ENCODE measurements at regions not wholly inside any gene's neighbourhood (a gene's known extent, or its start where the extent isn't known, plus 50 kb on each side); places are given as distances from the start of the nearest gene placed in this dataset.
A peak's percentile ranks its signal among the peaks of the same experiment; 100 is the strongest.
"Not testable (repeated sequence)": the region's sequence is repeated elsewhere in the genome, so short reads cannot be mapped to it uniquely, and the experiment has no call there.

DNA sequence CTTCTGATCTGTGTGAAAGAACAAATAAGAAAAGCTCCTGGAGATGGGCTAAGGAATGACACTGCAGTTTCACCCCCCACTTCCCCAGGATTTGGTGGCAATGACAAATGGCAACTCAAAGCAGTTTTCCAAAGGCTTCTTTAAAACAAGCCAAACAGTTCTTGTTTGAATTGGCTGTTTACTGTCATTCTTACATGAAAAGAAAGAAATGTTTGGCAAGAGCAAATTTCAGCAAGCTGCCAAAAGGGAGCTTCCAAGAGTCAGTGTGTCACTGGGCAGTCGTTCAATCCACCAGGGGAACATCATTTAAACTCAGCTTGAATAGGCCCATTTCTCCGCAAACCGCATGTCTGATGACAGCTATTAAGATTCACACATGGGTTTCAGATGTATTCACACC is 119.0 kb upstream of the RHOBTB1 start:
- no peak for DNase-seq (ENCODE audit: low read depth in 2 of 3, low spot score in 2 of 3)

DNA sequence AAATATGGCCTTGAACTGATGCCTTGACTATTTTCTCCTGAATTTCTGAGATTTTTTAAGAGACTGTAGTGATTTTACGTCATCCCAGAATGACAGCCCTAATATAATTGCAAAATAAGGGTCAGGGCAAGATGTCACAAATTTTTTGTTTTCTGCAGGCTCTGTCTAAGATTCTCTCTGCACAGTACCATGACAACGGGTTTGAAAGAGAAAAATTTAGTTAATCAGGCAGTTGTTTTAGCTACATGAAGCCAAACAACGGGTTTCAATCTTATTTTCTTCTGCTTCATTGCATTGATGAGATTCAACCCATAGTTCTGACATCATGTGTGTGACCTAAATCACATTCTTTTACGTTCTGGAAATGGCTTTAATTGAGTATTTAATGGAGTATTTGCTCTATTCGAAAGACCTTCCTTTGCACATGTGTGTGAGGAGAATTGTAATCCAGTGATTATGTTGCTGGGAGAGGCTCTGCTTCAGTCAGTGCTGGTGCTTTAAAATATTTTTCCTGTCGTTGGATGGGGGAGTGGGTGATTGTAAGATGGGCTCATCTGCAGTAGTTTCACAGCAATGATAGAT is 118.0 kb upstream of the RHOBTB1 start:
- DNase-seq (ENCODE audit: low read depth in 2 of 3, low spot score in 2 of 3) = no peak

DNA sequence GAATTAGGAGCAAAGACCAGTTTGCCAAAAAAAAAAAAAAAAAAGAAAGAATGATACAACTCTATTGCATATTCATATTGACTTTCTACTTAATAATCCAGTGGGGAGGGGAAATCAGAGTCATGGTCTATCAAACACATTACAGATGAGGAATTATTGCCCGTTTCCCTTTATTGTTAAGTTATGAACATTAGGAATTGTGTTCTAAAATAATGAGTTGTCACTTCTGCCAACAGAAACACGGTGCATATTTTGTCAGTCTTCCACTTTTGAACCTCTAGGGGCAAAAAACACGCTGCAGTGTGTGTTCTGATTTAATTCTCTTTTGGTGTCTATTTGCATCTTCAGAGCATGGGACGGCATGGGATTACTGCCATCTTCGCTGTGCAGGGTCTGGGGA is 115.7 kb upstream of the RHOBTB1 start:
- DNase-seq (ENCODE audit: low read depth in 2 of 3, low spot score in 2 of 3) = no peak

DNA sequence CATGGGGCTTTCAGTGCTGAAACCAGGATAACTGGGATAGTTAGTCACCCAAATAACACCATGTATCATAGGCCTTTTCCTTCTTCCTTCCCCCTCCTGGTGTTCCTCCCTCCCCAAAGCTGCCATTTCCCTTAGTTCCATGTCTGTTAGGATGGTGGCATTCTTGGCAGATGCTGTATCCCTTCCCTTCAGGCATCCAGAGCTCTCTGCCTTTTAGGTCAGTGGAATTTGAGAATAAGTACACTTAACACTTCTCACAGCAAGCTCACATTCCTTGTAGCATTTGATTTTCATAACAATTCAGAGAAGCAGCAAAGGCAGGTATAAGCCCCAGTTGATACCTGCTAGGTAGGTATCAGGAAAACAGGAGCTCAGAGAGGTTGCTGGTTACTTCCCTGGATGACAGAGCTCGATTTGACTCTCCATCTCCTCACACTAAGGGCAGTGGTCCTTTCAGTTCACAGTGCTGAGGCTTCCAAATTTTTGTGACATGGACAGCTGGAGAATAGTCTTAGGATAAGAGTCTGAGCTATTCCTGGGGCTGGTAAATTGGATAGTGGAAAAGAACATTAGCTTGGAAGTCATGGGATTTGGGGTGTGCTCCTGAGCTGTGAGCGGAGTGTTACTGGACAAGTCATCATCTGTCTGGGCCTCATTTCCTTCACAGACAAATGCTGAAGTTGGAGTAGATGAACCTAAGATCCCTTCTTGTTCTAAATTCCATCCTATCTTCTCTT is 108.7 kb upstream of the RHOBTB1 start:
- DNase-seq (ENCODE audit: low read depth in 2 of 3, low spot score in 2 of 3) = no peak

DNA sequence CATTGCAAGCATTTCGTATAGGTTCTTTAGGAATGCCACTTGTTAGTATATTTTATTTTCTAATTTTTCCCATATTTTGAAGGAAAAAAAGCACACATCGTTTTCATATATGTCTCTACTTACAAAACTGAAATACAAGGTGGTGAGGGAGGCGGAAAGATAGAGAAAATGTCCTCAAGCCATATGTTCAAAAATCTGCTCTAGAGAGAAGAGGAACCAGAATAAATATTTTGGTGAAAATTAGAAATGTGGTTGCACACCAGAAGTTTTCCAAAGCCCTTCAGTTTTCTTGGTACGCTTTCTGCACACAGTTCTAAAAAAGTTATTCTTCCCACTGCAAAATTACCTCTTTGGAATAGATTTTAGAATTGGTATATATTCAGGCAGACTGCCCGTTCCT is 107.4 kb upstream of the RHOBTB1 start:
- no peak for DNase-seq (ENCODE audit: low read depth in 2 of 3, low spot score in 2 of 3)

DNA sequence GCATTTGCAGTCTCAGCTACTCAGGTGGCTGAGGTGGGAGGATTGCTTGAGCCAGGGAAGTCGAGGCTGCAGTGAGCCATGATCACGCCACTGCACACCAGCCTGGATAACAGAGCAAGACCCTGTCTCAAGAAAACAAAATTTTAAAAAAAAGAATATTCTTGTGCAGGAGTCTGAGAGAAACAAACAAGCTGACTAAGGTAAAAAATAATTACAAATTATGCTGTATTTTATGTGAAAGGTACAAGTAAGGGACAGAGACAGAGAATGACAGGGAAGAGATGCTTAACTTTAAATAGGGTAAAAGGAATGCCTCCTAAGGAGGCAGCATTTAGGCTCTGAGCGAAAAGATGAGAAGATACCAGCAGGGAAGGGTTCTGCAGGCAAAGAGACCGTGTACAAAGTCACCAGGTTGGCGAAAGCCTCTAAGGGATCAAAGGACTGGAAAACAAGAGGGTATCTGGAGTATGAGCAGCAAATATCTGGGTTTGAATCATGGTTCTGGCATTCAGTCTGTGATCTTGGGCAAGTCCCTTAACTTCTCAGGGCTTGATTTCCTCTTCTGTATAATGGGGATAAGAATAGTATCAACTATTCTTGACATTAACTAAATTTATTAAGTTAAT is 106.2 kb upstream of the RHOBTB1 start:
- no peak for DNase-seq (ENCODE audit: low read depth in 2 of 3, low spot score in 2 of 3)

DNA sequence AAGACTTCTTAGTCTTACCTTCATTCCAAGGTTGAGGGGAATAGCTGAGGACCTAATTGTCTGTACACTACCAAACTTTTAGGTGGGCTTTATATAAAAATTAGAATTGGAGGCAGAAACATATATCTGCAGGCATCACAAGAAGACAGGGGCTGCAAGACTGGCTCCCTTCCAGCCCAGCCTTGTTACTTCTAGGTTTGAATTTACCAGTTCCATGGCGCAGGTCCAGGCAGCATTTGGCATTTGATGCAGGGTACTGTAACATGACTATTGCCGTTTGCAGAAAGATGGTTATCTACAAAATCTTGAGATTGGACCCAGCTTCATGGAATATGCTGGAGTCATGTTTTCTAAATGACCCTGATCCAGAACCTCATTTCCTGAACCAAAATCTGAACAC is 105.4 kb upstream of the RHOBTB1 start:
- no peak for DNase-seq (ENCODE audit: low read depth in 2 of 3, low spot score in 2 of 3)

DNA sequence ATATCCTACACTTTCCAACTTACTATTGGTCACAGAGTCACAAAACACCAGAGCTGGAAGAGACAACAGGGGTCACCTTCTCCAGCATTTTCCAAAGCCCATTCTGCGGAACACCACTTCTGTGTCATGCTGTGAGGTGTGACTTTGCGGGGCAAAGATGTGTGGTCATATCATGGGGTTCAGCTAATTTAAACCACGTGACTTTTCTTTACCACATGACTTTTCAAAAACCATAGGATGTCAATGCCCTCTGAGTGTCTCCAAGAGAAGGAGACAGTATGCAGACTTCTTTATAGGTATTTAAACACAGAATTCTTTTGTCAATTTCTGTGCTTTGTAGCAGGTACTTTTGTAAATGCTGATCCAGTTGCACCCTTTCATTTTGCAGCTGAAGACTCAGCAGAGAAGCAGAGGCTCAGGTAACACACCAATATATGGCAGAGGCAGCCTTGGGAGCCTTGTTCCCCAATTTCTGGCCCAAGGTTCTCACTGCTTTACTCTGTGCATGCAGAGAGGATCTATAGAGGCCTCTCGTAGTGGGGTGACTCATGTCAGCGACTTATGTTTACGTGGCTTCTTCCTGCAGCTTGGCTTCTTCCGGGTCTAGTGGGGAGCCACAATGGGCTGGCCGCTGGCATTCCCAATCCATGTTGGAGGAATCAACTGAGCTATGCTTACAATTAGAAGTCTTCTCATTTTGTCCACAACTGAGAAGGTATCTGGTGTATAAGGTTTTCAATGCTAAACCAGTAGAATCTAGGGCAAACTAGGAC is 104.0 kb upstream of the RHOBTB1 start:
- no peak for DNase-seq (ENCODE audit: low read depth in 2 of 3, low spot score in 2 of 3)

DNA sequence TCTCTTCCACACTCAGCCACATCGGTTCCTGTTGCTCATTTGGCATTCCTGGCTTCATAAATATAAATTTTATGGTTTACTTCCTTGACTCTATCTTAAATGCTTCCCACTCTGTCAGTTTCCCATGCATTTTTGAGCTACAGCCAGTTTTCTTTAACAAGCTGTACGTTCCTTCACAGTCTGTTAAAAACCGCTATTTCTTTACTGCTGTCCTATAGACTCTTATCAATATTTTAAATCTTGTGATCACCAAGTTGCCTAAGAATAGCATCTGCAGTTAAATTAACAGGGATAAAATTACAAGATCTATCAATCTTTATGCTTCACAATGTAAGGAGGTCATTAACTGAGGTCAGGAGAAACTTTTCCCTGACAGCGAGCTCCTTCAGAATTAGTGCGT is 103.1 kb upstream of the RHOBTB1 start:
- no peak for DNase-seq (ENCODE audit: low read depth in 2 of 3, low spot score in 2 of 3)

DNA sequence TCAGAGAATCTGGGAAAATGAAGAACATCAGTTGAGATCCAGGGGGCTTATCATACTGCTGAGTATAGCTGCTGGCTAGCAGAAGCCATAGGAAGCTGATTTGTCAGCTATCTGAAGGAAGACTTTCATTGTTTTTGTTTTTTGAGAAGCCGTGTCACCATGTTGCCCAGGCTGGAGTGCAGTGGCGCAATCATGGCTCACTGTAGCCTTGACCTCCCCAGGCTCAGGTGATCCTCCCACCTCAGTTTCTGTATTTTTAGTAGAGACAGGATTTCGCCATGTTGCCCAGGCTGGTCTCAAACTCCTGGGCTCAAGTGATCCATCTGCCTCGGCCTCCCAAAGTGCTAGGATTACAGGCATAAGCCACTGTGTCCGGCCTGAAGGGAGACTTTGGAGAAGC is 101.5 kb upstream of the RHOBTB1 start:
- not testable (repeated sequence) for DNase-seq (ENCODE audit: low read depth in 2 of 3, low spot score in 2 of 3)

DNA sequence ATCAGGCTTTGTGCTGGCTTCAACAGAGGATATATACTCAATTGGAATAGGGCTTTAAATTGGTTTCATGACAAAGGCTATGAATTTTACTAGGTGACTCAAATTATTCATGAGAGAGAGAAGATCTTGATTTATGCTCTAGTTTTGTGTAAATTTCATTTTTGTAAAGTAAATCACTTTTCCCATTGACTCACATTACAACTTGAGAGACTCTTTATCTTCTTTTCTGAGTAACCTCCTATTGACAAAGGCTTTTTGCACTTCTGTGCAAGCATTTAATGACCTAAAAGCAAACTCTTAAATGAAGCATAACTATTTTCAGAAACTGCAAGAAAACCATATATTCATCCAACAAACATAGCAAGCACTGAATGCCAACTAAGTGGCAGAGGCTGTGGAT is 98.5 kb upstream of the RHOBTB1 start:
- no peak for DNase-seq (ENCODE audit: low read depth in 2 of 3, low spot score in 2 of 3)

DNA sequence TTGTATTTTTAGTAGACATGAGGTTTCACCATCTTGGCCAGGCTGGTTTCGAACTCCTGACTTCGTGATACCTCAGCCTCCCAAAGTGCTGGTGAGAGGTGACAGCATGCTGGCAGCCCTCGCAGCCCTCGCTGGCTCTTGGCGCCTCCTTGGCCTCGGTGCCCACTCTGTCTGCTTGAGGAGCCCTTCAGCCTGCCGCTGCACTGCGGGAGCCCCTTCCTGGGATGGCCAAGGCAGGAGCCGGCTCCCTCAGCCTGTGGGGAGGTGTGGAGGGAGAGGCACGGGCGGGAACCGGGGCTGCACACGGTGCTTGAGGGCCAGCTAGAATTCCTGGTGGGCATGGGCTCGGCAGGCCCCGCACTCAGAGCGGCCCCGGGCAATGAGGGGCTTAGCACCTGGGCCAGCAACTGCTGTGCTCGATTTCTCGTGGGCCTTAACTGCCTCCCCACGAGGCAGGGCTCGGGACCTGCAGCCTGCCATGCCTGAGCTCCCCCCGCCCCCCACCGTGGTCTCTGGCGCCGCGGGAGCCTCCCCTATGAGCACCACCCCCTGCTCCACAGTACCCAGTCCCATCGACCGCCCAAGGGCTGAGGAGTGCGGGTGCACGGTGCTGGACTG is 96.5 kb upstream of the RHOBTB1 start:
- DNase-seq (ENCODE audit: low read depth in 2 of 3, low spot score in 2 of 3) = no peak

DNA sequence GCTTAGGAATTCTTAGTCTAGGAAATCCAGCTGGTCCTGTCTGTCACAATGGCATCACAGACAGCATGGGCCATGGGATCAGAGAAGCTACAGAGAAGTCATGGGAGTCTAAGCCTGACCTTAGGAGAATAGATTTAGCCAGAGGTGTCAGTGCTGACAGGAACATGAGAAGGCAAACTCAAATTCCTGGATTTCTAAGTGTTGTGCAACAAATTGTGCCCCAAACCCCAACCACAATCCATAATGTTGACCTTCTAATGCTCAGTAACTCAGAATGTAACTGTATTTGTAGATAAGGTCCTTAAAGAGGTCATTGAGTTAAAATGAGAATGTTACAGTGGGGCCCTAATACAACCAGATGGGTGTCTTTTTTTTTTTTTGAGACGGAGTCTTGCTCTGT is 95.9 kb upstream of the RHOBTB1 start:
- DNase-seq (ENCODE audit: low read depth in 2 of 3, low spot score in 2 of 3) = no peak

DNA sequence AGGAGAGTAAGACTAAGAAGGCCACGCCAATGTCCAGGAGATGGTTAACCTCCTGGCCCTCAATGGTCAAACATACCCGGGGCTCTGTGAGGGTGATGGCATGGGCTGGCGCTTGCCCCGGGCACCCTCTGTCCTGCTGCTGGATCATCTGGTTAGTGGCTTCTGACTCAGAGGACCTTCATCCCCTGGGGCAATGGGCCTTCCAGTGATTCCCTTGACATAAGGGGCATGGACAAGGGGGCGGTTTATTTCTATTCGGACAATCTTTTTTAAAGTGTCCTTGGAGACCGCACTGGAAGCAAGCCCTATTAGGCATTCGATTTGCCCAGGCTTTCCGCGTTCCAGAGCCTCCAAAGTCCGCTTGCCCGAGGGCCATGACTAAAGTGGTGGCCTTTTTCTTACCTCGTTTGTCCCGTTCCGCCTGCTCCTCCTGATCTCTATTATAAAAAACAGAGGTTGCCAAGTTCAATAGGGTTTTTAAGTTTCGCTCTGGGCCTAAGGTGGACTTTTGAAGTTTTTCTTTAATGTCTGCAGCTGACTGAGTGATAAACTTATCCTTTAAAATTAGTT is 93.4 kb upstream of the RHOBTB1 start:
- DNase-seq (ENCODE audit: low read depth in 2 of 3, low spot score in 2 of 3) = not testable (repeated sequence)

DNA sequence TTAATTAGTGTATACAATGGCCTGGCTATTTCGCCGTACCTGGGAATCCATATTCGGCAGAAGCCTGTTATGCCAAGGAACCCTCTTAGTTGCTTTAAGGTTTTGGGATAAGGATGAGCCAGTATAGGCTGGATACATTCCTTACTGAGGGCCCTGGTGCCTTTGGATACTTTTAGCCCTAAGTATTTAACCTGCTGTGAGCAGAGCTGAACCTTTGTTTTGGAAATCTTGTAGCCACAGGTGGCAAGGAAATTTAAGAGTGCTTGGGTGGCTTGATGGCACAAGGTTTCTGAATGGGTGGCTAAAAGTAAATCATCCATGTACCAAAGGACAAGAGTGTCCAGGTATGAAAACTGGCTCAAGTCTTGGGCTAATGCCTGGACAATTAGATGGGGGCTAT is 92.2 kb upstream of the RHOBTB1 start:
- not testable (repeated sequence) for DNase-seq (ENCODE audit: low read depth in 2 of 3, low spot score in 2 of 3)

DNA sequence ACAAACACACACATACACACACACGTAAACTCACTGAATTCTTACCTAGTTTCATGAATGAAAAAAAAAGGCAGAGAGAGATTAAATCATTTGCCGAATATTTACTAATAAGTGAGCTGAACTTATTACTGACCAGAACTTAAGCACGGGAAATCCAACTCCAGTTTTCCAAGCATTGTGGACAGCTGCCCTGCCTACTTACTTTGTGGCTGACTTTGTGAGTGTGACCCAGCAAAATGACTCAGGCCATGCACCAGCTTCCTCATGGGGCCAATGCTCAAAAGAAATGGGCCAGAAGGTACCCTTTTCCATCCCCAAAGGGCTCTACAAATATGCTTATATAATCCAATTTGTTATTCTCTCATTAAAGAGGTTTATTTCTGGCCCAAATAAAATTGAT is 87.4 kb upstream of the RHOBTB1 start:
- no peak for DNase-seq (ENCODE audit: low read depth in 2 of 3, low spot score in 2 of 3)

DNA sequence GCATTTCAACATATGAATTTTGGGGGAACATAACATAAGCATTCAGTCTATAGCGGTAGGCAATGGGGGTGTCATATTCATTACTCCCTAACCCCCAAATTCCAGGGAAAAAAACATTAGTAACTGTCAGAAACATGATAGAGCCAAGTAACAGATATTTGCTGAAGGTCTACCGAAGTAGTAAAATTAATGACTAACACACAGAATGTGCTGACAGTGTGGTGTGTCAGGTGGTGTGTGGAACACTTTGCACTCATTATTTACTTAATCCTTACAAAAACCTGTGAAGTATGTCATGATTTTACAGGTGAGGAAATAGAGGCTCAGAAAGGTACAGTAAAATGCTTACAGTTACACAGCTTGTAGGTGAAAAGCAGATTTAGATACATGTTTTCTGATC is 85.4 kb upstream of the RHOBTB1 start:
- no peak for DNase-seq (ENCODE audit: low read depth in 2 of 3, low spot score in 2 of 3)

DNA sequence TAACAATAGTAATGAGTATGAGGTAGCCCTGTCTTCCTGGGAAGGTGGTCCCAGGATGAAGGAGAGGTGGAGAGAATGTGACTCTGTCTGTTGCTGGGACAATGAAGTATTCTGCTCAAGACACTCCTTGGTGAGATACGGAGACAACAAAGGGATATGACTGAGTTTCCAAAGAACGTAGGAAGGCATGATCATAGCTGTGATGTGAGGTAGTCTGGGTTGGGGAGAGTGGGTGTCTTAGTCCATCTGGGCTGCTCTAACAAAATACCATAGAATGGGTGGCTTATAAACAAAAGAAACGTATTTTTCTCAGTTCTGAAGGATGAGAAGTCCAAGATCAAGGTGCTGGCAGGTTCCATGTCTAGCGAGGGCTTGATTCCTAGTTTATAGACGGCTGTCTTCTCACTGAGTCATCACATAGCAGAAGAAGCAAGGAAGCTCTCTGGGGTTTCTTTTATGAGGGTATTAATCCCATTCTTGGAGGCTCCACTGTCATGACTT is 84.9 kb upstream of the RHOBTB1 start:
- no peak for DNase-seq (ENCODE audit: low read depth in 2 of 3, low spot score in 2 of 3)

DNA sequence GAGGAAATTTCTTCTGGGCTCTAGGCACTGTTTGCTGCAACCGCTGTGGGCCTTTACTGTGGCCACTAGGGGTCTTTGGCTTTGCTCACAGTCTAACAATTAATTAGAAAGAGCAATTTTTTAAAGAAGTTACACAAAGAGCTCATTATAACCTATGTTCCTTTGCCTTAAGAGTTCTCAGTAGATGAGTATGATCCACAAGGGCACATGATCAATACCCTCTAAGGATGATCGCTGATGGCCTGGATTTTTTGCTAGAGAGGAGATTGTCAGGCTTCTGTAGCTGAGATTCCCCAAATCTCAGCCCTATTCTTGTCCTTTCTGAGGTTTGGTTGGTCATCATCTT is 80.8 kb upstream of the RHOBTB1 start:
- DNase-seq (ENCODE audit: low read depth in 2 of 3, low spot score in 2 of 3) = peak in 2 of 3 donors; percentile 10 to 36

DNA sequence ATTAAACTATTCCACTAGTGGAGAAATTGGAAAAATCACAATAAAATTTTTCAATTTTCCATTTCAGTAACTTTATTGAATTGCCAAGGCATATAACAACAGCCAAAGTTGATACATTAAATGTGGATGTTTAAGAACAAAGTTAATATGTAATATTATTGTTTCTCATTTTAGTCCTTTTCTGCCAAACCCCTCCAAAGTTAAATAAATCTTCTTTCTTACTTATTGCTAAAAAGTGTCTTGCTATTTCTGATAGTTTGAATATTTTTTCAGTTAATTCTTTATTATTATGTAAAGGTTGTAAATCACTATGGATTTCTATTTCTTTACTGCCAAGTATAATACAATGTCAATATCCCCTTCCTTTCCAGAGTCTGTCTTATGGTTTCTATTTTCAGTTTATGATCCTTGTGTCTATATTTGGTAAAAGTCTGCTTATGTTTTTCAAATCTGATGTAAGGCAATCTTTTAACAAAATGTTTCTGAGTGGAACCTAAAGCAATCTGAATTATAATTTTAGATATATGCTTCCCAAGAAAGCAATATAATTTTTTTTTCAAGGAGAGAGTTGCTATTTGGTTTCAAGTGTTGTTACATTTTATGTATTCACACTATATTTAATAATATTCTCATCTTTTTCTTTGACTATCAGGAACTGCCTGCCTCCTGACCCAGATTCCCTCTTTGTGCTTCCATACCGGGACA is 80.3 kb upstream of the RHOBTB1 start:
- no peak for DNase-seq (ENCODE audit: low read depth in 2 of 3, low spot score in 2 of 3)

All from hematopoietic multipotent progenitor cell (in vitro differentiated cells).